ENCODE measurements at regions not wholly inside any gene's neighbourhood (a gene's known extent, or its start where the extent isn't known, plus 50 kb on each side); places are given as distances from the start of the nearest gene placed in this dataset.

DNA sequence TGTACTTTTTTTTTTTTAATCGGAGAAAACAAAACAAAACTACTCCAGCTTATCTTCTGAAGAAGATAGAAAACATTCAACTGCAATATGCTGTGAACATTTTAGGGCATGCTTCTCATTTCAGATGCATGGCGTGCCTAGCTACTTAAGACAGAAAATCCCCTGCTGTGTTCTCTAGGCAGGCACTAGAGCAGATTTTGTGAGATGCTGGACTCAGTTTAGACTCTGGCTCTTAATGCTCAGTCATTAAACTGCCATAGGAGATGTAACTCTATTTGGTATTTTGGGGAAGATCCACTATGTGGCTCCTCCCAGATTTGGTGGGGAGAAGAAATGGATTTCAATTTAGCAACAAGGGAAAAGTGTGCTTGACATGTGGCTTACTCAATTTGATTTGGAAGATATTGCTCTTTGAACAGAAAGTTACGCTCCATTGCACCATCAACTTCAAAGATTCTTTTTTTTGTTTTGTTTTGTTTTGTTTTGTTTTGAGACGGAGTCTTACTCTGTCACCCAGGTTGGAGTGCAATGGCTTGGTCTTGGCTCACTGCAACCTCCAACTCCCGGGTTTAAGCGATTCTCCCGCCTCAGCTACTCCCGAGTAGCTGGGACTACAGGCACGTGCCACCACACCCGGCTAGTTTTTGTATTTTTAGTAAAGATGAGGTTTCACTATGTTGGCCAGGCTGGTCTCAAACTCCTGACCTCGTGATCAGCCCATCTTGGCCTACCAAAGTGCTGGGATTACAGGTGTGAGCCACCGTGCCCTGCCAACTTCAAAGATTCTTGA, 62.0 kb upstream of the LEKR1 start:
- TF ChIP-seq POLR2AphosphoS5 (IDR thresholded peaks at IDR 0.05), result no peak
- TF ChIP-seq, protein P1, sequence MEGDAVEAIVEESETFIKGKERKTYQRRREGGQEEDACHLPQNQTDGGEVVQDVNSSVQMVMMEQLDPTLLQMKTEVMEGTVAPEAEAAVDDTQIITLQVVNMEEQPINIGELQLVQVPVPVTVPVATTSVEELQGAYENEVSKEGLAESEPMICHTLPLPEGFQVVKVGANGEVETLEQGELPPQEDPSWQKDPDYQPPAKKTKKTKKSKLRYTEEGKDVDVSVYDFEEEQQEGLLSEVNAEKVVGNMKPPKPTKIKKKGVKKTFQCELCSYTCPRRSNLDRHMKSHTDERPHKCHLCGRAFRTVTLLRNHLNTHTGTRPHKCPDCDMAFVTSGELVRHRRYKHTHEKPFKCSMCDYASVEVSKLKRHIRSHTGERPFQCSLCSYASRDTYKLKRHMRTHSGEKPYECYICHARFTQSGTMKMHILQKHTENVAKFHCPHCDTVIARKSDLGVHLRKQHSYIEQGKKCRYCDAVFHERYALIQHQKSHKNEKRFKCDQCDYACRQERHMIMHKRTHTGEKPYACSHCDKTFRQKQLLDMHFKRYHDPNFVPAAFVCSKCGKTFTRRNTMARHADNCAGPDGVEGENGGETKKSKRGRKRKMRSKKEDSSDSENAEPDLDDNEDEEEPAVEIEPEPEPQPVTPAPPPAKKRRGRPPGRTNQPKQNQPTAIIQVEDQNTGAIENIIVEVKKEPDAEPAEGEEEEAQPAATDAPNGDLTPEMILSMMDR (IDR thresholded peaks at IDR 0.05), result no peak
- no peak for TF ChIP-seq POLR2A (IDR thresholded peaks at IDR 0.05)
- TF ChIP-seq EP300 (IDR thresholded peaks at IDR 0.05), result no peak
